OCI-LY7 (cell line): ENCODE measurements at regions not wholly inside any gene's neighbourhood (a gene's known extent, or its start where the extent isn't known, plus 50 kb on each side); places are given as distances from the start of the nearest gene placed in this dataset.

Experiments used
- CTCF ChIP-seq: fragments of 200-600 bp; sonication (generic); conservative IDR thresholded peaks from 2 replicates; pipeline ENCODE4 v1.5.1; 2014; ENCODE audit warnings: mild to moderate bottlenecking, antibody characterized with exemption, low read length, moderate library complexity, mixed read lengths
- EZH2phosphoT487 ChIP-seq: fragments of 200-600 bp; sonication (generic); IDR thresholded peaks from 2 replicates; pipeline ENCODE4 v1.6.1; 2018; ENCODE audit warnings: low read depth, borderline replicate concordance, mild to moderate bottlenecking, mixed run types, antibody characterized with exemption, low read length, moderate library complexity, mixed read lengths

GRCh38 chr2:44838116-44838790, 103.2 kb upstream of the SIX3 start:
- TF ChIP-seq CTCF: no peak
- TF ChIP-seq EZH2phosphoT487: no peak
